ENCODE measurements at regions not wholly inside any gene's neighbourhood (a gene's known extent, or its start where the extent isn't known, plus 50 kb on each side); places are given as distances from the start of the nearest gene placed in this dataset.

- TF ChIP-seq BHLHE40 (IDR thresholded peaks at IDR 0.05; ENCODE audit: borderline replicate concordance) (no peak), FOXK2 (IDR thresholded peaks at IDR 0.05) (no peak), FOXA1 (IDR thresholded peaks at IDR 0.05) (no peak), SP1 (IDR thresholded peaks at IDR 0.05) (no peak), SUZ12 (IDR thresholded peaks at IDR 0.05) (no peak), TARDBP (IDR thresholded peaks at IDR 0.05) (no peak), FOXM1 (IDR thresholded peaks at IDR 0.05; ENCODE audit: borderline replicate concordance) (no peak), ELF4 (IDR thresholded peaks at IDR 0.05) (no peak), ARNT (IDR thresholded peaks at IDR 0.05) (no peak), PKNOX1 (IDR thresholded peaks at IDR 0.05) (no peak), CTBP1 (IDR thresholded peaks at IDR 0.05; ENCODE audit: borderline replicate concordance) (no peak), LEF1 (IDR thresholded peaks at IDR 0.05; ENCODE audit: borderline replicate concordance) (no peak)
Measured at GRCh38 chr19:34104557-34104956, 67.7 kb upstream of the LSM14A start.

Measured in HEK293T (cell line).